ENCODE measurements at regions not wholly inside any gene's neighbourhood (a gene's known extent, or its start where the extent isn't known, plus 50 kb on each side); places are given as distances from the start of the nearest gene placed in this dataset.

GRCh38 chr4:29104694-29105093 lies 1615.5 kb upstream of the PCDH7 start:
- no peak for TF ChIP-seq CTCF (IDR thresholded peaks at IDR 0.05)
- TF ChIP-seq POLR2A (IDR thresholded peaks at IDR 0.05): no peak
